ENCODE measurements at regions not wholly inside any gene's neighbourhood (a gene's known extent, or its start where the extent isn't known, plus 50 kb on each side); places are given as distances from the start of the nearest gene placed in this dataset.

DNA sequence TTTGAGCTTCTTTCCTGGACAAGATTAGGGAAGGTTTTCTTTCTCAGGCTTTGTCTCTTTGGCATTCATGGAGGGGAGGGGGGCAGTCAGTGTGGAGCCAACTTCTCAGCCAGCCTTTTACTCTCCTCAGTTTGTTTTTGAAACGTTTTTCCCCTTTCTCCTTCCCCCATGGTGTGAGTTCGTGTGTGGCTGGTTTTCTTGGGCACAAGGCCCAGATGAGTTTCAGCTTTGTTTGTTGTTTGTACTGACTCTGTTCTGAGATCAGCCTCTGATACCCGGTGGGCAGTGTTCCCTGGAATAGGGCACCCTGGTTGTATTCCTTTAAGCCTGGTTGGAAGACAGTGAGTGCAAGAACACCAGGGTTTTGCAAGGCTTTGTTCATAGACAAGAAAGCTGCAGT lies 168.2 kb upstream of the RARB start:
- POLR2A ChIA-PET: no interaction called here
- DNase-seq (ENCODE audit: low read depth, low spot score): no peak
- H3K9me3 ChIP-seq (ENCODE audit: control insufficient read depth, insufficient read depth, low read length): no peaks in the 10 kb centered on the region
- CTCF ChIA-PET: no interaction called here
- TF ChIP-seq, protein P1, sequence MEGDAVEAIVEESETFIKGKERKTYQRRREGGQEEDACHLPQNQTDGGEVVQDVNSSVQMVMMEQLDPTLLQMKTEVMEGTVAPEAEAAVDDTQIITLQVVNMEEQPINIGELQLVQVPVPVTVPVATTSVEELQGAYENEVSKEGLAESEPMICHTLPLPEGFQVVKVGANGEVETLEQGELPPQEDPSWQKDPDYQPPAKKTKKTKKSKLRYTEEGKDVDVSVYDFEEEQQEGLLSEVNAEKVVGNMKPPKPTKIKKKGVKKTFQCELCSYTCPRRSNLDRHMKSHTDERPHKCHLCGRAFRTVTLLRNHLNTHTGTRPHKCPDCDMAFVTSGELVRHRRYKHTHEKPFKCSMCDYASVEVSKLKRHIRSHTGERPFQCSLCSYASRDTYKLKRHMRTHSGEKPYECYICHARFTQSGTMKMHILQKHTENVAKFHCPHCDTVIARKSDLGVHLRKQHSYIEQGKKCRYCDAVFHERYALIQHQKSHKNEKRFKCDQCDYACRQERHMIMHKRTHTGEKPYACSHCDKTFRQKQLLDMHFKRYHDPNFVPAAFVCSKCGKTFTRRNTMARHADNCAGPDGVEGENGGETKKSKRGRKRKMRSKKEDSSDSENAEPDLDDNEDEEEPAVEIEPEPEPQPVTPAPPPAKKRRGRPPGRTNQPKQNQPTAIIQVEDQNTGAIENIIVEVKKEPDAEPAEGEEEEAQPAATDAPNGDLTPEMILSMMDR (IDR thresholded peaks at IDR 0.05; ENCODE audit: low read depth, low read length): no peak
- no peak overlapping the region for H3K4me3 ChIP-seq (ENCODE audit: low read depth, low read length)
- H3K27me3 ChIP-seq (ENCODE audit: control insufficient read depth, insufficient read depth, low read length): no peaks in the 10 kb centered on the region
- H3K27ac ChIP-seq (ENCODE audit: low read depth, low read length): no peak overlapping the region

- Histone ChIP-seq H3K27ac (ENCODE audit: low read depth, low read length) (no peak overlapping the region), H3K27me3 (ENCODE audit: control insufficient read depth, insufficient read depth, low read length) (no peaks in the 10 kb centered on the region), H3K9me3 (ENCODE audit: control insufficient read depth, insufficient read depth, low read length) (no peaks in the 10 kb centered on the region), H3K4me3 (ENCODE audit: low read depth, low read length) (no peak overlapping the region)
- POLR2A ChIA-PET: no interaction called here
- no peak for DNase-seq (ENCODE audit: low read depth, low spot score)
- CTCF ChIA-PET: no interaction called here
- TF ChIP-seq, protein P1 (IDR thresholded peaks at IDR 0.05; ENCODE audit: low read depth, low read length): no peak
These were observed 165.7 kb upstream of the RARB start for GRCh38 chr3:25262322-25262721.

DNA sequence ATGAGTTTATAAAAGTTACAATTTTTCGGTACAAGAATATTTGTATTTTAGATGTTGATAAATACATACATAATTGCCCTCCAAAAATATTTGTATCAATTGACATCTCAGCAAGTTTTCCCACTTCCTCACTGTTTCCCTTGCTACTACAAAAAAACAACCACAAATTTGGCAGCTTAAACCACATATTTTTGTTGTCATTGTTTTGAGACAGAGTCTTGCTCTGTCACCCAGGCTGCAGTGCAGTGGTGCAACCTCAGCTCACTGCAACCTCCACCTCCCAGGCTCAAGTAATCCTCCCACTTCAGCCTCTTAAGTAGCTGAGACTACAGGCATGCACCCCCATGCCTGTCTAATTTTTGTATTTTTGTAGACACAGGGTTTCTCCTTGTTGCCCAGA lies 162.8 kb upstream of the RARB start:
- H3K27ac ChIP-seq (ENCODE audit: low read depth, low read length): no peak overlapping the region
- H3K9me3 ChIP-seq (ENCODE audit: control insufficient read depth, insufficient read depth, low read length): no peaks in the 10 kb centered on the region
- no peak overlapping the region for H3K4me3 ChIP-seq (ENCODE audit: low read depth, low read length)
- no peaks in the 10 kb centered on the region for H3K27me3 ChIP-seq (ENCODE audit: control insufficient read depth, insufficient read depth, low read length)
- TF ChIP-seq, protein P1 (IDR thresholded peaks at IDR 0.05; ENCODE audit: low read depth, low read length): no peak
- ChIA-PET CTCF (no interaction called here), POLR2A (no interaction called here)
- no peak for DNase-seq (ENCODE audit: low read depth, low spot score)

DNA sequence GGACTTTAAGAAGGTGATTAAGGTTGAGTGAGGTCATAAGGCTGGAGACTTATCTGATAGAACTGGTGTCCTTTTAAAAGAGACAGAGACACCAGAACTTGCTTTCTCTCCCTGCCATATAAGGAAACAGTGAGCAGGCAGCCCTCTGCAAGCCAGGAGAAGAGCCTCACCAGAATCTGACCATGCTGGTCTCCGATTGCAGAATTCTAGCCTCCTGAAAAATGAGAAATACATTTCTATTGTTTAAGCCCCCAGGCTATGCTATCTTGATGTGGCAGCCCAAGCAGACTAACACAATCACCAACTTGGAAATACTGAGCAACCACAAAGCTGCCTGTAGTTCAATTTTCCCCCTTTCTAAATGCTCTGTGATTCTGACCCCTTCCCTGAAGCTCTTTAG lies 161.4 kb upstream of the RARB start:
- CTCF ChIA-PET: no interaction called here
- POLR2A ChIA-PET: no interaction called here
- no peak for DNase-seq (ENCODE audit: low read depth, low spot score)
- H3K9me3 ChIP-seq (ENCODE audit: control insufficient read depth, insufficient read depth, low read length): no peaks in the 10 kb centered on the region
- TF ChIP-seq, protein P1 (IDR thresholded peaks at IDR 0.05; ENCODE audit: low read depth, low read length): no peak
- H3K4me3 ChIP-seq (ENCODE audit: low read depth, low read length): no peak overlapping the region
- H3K27ac ChIP-seq (ENCODE audit: low read depth, low read length): no peak overlapping the region
- H3K27me3 ChIP-seq (ENCODE audit: control insufficient read depth, insufficient read depth, low read length): no peaks in the 10 kb centered on the region

GRCh38 chr3:25272090-25272489 lies 156.0 kb upstream of the RARB start:
- Histone ChIP-seq H3K27ac (ENCODE audit: low read depth, low read length) (no peak overlapping the region), H3K27me3 (ENCODE audit: control insufficient read depth, insufficient read depth, low read length) (no peaks in the 10 kb centered on the region), H3K9me3 (ENCODE audit: control insufficient read depth, insufficient read depth, low read length) (no peaks in the 10 kb centered on the region), H3K4me3 (ENCODE audit: low read depth, low read length) (no peak overlapping the region)
- TF ChIP-seq, protein P1 (IDR thresholded peaks at IDR 0.05; ENCODE audit: low read depth, low read length): no peak
- ChIA-PET CTCF (no interaction called here), POLR2A (no interaction called here)
- no peak for DNase-seq (ENCODE audit: low read depth, low spot score)
